Trophoblast cell (in vitro differentiated cells and primary cell): ENCODE measurements at regions not wholly inside any gene's neighbourhood (a gene's known extent, or its start where the extent isn't known, plus 50 kb on each side); places are given as distances from the start of the nearest gene placed in this dataset.

Experiments
- DNase-seq, 2 donors: peaks; one replicate each; pipeline ENCODE4 v3.0.0-alpha.2; 2016
- H2AFZ ChIP-seq: 2 replicates; pipeline ENCODE4 v1.6.1; 2013; ENCODE audit warnings: low read length, moderate library complexity, mild to moderate bottlenecking; ENCODE audit not compliant: insufficient read depth, poor library complexity
- H2AK5ac ChIP-seq: 2 replicates; pipeline ENCODE4 v1.6.1; 2013; ENCODE audit warnings: mild to moderate bottlenecking, low read length
- H2BK120ac ChIP-seq: 2 replicates; pipeline ENCODE4 v1.6.1; 2013; ENCODE audit warnings: low read length, mild to moderate bottlenecking, moderate library complexity; ENCODE audit not compliant: insufficient read depth, poor library complexity
- H2BK12ac ChIP-seq: 2 replicates; pipeline ENCODE4 v1.6.1; 2013; ENCODE audit warnings: mild to moderate bottlenecking, low read length, moderate library complexity
- H2BK5ac ChIP-seq: 2 replicates; pipeline ENCODE4 v1.6.1; 2013; ENCODE audit warnings: low read length, low read depth, moderate library complexity, mild to moderate bottlenecking; ENCODE audit not compliant: poor library complexity
- H3K14ac ChIP-seq: 2 replicates; pipeline ENCODE4 v1.6.1; 2013; ENCODE audit warnings: mild to moderate bottlenecking, low read length
- H3K18ac ChIP-seq: 2 replicates; pipeline ENCODE4 v1.6.1; 2013; ENCODE audit warnings: mild to moderate bottlenecking, low read length
- H3K23ac ChIP-seq: 2 replicates; pipeline ENCODE4 v1.6.1; 2013; ENCODE audit warnings: low read length
- H3K27ac ChIP-seq: 2 replicates; pipeline ENCODE4 v1.5.1; 2013; ENCODE audit warnings: low read depth, mild to moderate bottlenecking, inconsistent platforms, low read length, moderate library complexity
- H3K27me3 ChIP-seq: 2 replicates; pipeline ENCODE4 v1.6.1; 2013; ENCODE audit warnings: inconsistent platforms, mild to moderate bottlenecking, low read length, moderate library complexity; ENCODE audit not compliant: insufficient read depth
- H3K36me3 ChIP-seq, 2 experiments: 1 replicate in 1 of 2; 2 replicates in 1 of 2; pipeline ENCODE4 v1.6.1; 2013; ENCODE audit warnings: low read length in 2 of 2, mild to moderate bottlenecking in 2 of 2, moderate library complexity in 1 of 2; ENCODE audit not compliant: insufficient read depth in 2 of 2, control insufficient read depth in 1 of 2
- H3K4ac ChIP-seq: 2 replicates; pipeline ENCODE4 v1.6.1; 2013; ENCODE audit warnings: low read depth, mild to moderate bottlenecking, low read length, moderate library complexity
- H3K4me1 ChIP-seq, 2 experiments: 1 replicate in 1 of 2; 2 replicates in 1 of 2; pipeline ENCODE4 v1.6.1; 2013; ENCODE audit warnings: low read length in 2 of 2, mild to moderate bottlenecking in 2 of 2, moderate library complexity in 1 of 2; ENCODE audit not compliant: insufficient read depth in 2 of 2, control insufficient read depth in 1 of 2
- H3K4me2 ChIP-seq: 2 replicates; pipeline ENCODE4 v1.6.1; 2013; ENCODE audit warnings: inconsistent platforms, mild to moderate bottlenecking, low read length, moderate library complexity
- H3K4me3 ChIP-seq: 2 replicates; pipeline ENCODE4 v1.5.1; 2013; ENCODE audit warnings: mild to moderate bottlenecking, low read depth, low read length, inconsistent platforms
- H3K79me1 ChIP-seq: one replicate; pipeline ENCODE4 v1.6.1; 2013; ENCODE audit warnings: low read length
- H3K79me2 ChIP-seq: 2 replicates; pipeline ENCODE4 v1.6.1; 2013; ENCODE audit warnings: low read length, mild to moderate bottlenecking; ENCODE audit not compliant: control insufficient read depth, insufficient read depth, poor library complexity
- H3K9ac ChIP-seq: 2 replicates; pipeline ENCODE4 v1.6.1; 2013; ENCODE audit warnings: mild to moderate bottlenecking, low read length
- H3K9me3 ChIP-seq: 2 replicates; pipeline ENCODE4 v1.6.1; 2013; ENCODE audit warnings: low read depth, mild to moderate bottlenecking, control low read depth, inconsistent platforms, low read length; ENCODE audit not compliant: insufficient read depth
- H4K12ac ChIP-seq: 2 replicates; pipeline ENCODE4 v1.6.1; 2013; ENCODE audit warnings: low read depth, mild to moderate bottlenecking, low read length, moderate library complexity
- H4K8ac ChIP-seq: 2 replicates; pipeline ENCODE4 v1.6.1; 2013; ENCODE audit warnings: low read depth, mild to moderate bottlenecking, low read length, moderate library complexity
- H4K91ac ChIP-seq: one replicate; pipeline ENCODE4 v1.6.1; 2013; ENCODE audit warnings: low read depth, mild to moderate bottlenecking, low read length, moderate library complexity
- WGBS: extraction: QIAGEN DNeasy Blood & Tissue Kit; methylation state at CpG from one replicate; pipeline ENCODE4 v1.1.7; 2013; ENCODE audit warnings: missing lambda C conversion rate; ENCODE audit not compliant: insufficient read length, insufficient coverage; ENCODE audit errors: extremely low coverage; 5-methylcytosine and 5-hydroxymethylcytosine counted together

GRCh38 chr7:156046031-156046560 is 233.8 kb upstream of the SHH start:
- Histone ChIP-seq H3K27ac (no peak overlapping the region), H4K8ac (no peak overlapping the region), H2BK12ac (no peak overlapping the region), H4K12ac (no peak overlapping the region), H2BK120ac (no peak overlapping the region), H2AK5ac (no peak overlapping the region), H3K9ac (no peak overlapping the region), H2AFZ (no peak overlapping the region), H3K14ac (no peak overlapping the region), H3K4me3 (no peak overlapping the region), H3K23ac (no peak overlapping the region), H3K18ac (no peak overlapping the region), H3K27me3 (no peaks in the 10 kb centered on the region), H3K79me2 (no peaks in the 10 kb centered on the region), H3K79me1 (no peaks in the 10 kb centered on the region), H3K9me3 (peaks cover 12% of the 10 kb centered on the region), H2BK5ac (no peak overlapping the region), H3K4me2 (no peak overlapping the region), H3K4me1 (no peaks in the 10 kb centered on the region), H3K36me3 (no peaks in the 10 kb centered on the region), H3K4ac (no peak overlapping the region), H4K91ac (no peak overlapping the region)
- WGBS: no CpG with 5 or more reads among the region's 19 CpGs
- no peak for DNase-seq

- Histone ChIP-seq H3K18ac (no peak overlapping the region), H3K36me3 (no peaks in the 10 kb centered on the region), H3K79me2 (no peaks in the 10 kb centered on the region), H2AFZ (no peak overlapping the region), H3K9ac (no peak overlapping the region), H3K4me1 (no peaks in the 10 kb centered on the region), H3K14ac (no peak overlapping the region), H3K4me3 (no peak overlapping the region), H2AK5ac (no peak overlapping the region), H3K23ac (no peak overlapping the region), H3K4ac (no peak overlapping the region), H2BK12ac (no peak overlapping the region), H4K12ac (no peak overlapping the region), H2BK5ac (no peak overlapping the region), H4K91ac (no peak overlapping the region), H3K79me1 (no peaks in the 10 kb centered on the region), H3K9me3 (peaks cover 4% of the 10 kb centered on the region), H4K8ac (no peak overlapping the region), H3K4me2 (no peak overlapping the region), H3K27ac (no peak overlapping the region), H3K27me3 (no peaks in the 10 kb centered on the region), H2BK120ac (no peak overlapping the region)
- no CpG with 5 or more reads among the region's 26 CpGs for WGBS
- DNase-seq: no peak
These were observed 231.3 kb upstream of the SHH start for GRCh38 chr7:156043416-156044178.

- Histone ChIP-seq H3K79me2 (no peaks in the 10 kb centered on the region), H3K27ac (no peak overlapping the region), H3K18ac (no peak overlapping the region), H3K23ac (no peak overlapping the region), H4K8ac (no peak overlapping the region), H3K4me2 (no peak overlapping the region), H3K4me3 (no peak overlapping the region), H2AFZ (no peak overlapping the region), H2AK5ac (no peak overlapping the region), H3K9ac (no peak overlapping the region), H2BK12ac (no peak overlapping the region), H3K14ac (no peak overlapping the region), H3K79me1 (no peaks in the 10 kb centered on the region), H3K4ac (no peak overlapping the region), H3K9me3 (peaks cover 4% of the 10 kb centered on the region), H2BK120ac (no peak overlapping the region), H2BK5ac (no peak overlapping the region), H3K27me3 (no peaks in the 10 kb centered on the region), H3K4me1 (no peaks in the 10 kb centered on the region), H4K12ac (no peak overlapping the region), H4K91ac (no peak overlapping the region), H3K36me3 (no peaks in the 10 kb centered on the region)
- no peak for DNase-seq
- no CpG with 5 or more reads among the region's 15 CpGs for WGBS
These were observed 229.1 kb upstream of the SHH start for GRCh38 chr7:156041398-156041797.

- no peak overlapping the region for H3K23ac ChIP-seq
- H3K18ac ChIP-seq: no peak overlapping the region
- H4K91ac ChIP-seq: no peak overlapping the region
- H3K4me3 ChIP-seq: no peak overlapping the region
- DNase-seq: no peak
- H3K4ac ChIP-seq: no peak overlapping the region
- H2BK120ac ChIP-seq: no peak overlapping the region
- no peak overlapping the region for H4K8ac ChIP-seq
- H3K27ac ChIP-seq: no peak overlapping the region
- no peak overlapping the region for H2BK12ac ChIP-seq
- H3K36me3 ChIP-seq: no peaks in the 10 kb centered on the region
- H2AFZ ChIP-seq: no peak overlapping the region
- H3K79me1 ChIP-seq: no peaks in the 10 kb centered on the region
- H3K27me3 ChIP-seq: no peaks in the 10 kb centered on the region
- H3K14ac ChIP-seq: no peak overlapping the region
- H2AK5ac ChIP-seq: no peak overlapping the region
- no CpG with 5 or more reads among the region's 32 CpGs for WGBS
- H2BK5ac ChIP-seq: no peak overlapping the region
- H3K9me3 ChIP-seq: peaks cover 4% of the 10 kb centered on the region
- H3K9ac ChIP-seq: no peak overlapping the region
- H4K12ac ChIP-seq: no peak overlapping the region
- no peaks in the 10 kb centered on the region for H3K4me1 ChIP-seq
- H3K4me2 ChIP-seq: no peak overlapping the region
- H3K79me2 ChIP-seq: no peaks in the 10 kb centered on the region
These were observed 227.9 kb upstream of the SHH start for GRCh38 chr7:156039971-156040677.
